ENCODE measurements at regions not wholly inside any gene's neighbourhood (a gene's known extent, or its start where the extent isn't known, plus 50 kb on each side); places are given as distances from the start of the nearest gene placed in this dataset.

DNA sequence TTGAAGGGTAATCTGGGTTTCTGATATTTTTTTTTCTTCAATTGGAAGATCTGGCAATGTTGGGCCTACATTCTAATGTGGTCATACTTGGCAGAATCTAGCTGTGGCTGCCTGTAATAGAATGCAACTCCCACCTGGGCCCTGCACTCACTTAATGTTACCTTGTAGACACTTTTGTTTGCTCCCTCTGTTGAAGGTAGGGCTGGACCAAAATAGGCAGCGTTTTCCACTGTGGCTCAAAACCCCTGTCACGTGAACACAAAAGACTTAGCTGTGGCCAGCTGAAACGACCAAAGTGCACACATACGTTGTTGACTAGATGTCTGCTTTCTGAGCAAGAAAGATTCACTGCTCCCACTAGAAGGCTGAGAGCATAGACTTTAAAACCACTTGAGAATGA is 117.6 kb upstream of the HMHB1 start:
- no peak for DNase-seq (ENCODE audit: low read depth in 4 of 4, low spot score in 1 of 4)

DNA sequence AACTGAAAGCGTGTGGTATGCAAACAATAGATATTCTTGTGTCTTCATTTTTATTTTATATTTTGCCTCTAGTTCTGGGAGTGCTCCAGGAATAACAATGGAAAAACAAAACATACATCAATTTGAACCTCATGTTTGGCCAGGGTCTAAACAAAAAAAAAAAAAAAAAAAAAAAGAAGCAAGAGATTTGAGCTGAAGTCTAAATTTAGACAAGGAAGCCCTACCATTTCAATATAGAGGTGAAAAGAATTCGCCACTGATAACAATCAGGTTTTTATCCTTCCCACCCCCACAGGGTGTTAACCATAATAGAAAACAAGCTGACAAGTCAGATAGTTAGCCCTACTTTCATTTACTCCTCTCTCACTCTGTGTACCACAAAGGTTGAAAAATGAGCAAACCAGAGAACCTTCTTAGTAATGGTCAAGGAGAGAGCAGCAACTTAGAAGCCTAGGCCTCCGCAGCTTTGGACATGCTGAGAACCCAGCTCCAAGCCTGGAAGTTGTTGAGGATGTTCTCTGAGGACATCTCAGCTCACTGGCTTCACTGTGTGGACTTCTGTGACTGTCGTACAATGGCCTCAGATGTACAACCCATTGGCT is 118.2 kb upstream of the HMHB1 start:
- DNase-seq (ENCODE audit: low read depth in 4 of 4, low spot score in 1 of 4) = no peak

DNA sequence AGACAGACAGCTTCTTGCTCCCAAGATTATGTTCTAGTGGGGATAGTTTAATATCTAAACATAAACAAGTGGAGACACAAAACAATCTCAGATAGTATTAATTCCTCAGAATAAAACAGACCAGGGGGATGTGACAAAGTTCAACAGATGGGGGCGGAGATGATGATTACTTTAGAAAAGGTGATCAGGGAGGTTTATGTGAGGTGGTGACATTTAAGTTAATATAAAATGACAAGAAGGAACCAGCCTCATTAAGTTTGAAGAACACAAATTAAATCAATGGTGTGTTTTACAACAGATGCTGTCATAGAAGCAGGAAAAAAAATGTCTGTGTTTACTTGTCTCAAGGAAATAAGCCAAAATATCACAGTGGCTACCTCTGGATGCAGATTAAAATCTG is 119.6 kb upstream of the HMHB1 start:
- DNase-seq (ENCODE audit: low read depth in 4 of 4, low spot score in 1 of 4) = no peak

DNA sequence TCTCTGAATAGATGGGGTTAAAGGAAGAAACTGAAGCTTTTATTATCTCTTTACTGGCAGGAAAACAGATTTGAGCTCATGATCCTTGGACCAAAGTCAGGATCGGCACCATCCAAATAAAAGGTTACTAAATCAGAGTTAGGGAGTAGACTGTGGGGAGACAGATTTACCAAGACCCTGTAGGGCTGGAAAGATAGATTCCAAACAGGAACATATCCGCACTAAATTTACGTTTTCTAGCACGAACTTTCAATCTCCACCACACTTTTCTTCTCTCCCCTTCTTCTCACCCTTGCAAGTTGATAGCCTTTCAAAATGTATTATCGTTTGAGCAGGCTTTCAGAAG is 120.0 kb upstream of the HMHB1 start:
- DNase-seq (ENCODE audit: low read depth in 4 of 4, low spot score in 1 of 4) = no peak

DNA sequence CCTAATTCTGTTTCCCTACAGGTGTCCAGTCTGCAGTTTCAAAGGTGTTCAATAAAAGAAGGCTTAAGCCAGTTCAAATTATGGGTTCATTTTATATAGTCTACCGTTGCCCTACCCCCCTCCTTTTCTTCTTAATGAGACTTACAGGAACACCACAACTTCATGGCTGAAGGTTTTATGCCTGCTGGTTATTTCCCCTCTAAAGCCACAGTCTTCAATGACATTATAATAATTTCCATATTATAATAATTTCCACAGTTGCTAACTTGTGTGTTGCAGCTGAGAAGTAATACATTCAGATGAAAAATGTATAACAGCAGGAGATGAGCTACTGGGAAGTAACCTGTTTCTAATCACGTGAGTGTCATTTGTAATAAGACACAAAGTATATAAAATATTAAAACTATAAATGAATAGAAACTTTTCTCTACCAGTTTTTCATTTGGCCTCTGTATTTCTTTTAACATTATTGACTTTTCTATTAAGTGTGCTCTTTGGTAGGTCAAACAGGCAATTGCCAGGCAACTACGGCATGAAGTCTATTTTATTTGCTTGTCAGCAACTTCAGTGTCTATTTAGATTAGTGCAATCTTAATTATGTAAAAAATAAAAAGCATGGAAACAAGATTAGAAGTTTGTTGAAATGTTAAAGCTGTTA is 120.5 kb upstream of the HMHB1 start:
- DNase-seq (ENCODE audit: low read depth in 4 of 4, low spot score in 1 of 4) = no peak

GRCh38 chr5:143687604-143688003 is 124.4 kb upstream of the HMHB1 start:
- no peak for DNase-seq (ENCODE audit: low read depth in 4 of 4, low spot score in 1 of 4)

- no peak for DNase-seq (ENCODE audit: low read depth in 4 of 4, low spot score in 1 of 4)
These were observed 126.6 kb upstream of the HMHB1 start for GRCh38 chr5:143685246-143685815.

GRCh38 chr5:143683459-143683858 is 128.5 kb upstream of the HMHB1 start:
- DNase-seq (ENCODE audit: low read depth in 4 of 4, low spot score in 1 of 4) = no peak

DNA sequence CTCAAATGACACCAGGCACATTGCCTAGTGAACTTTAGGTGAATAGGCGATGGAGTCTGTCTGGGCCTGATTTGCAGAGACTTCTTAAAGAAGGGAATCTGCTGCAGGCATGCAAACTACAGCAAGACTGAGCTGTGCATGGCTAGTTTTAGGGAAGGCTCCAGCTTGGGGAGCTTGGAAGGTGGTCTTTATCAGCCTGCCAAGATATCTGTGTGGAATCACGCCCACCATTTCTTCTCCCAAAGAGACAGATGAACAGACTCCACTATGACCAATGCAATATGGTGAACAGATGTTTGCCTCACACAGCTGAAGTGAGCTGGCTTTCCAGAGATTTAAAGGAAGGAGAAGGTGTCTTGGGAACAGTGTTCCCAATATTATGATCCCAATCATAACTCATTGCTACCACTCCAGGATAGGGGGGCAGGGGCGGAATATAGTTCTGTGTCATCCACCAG is 129.0 kb upstream of the HMHB1 start:
- no peak for DNase-seq (ENCODE audit: low read depth in 4 of 4, low spot score in 1 of 4)

- DNase-seq (ENCODE audit: low read depth in 4 of 4, low spot score in 1 of 4) = no peak
These were observed 129.6 kb upstream of the HMHB1 start for GRCh38 chr5:143682246-143682905.

DNA sequence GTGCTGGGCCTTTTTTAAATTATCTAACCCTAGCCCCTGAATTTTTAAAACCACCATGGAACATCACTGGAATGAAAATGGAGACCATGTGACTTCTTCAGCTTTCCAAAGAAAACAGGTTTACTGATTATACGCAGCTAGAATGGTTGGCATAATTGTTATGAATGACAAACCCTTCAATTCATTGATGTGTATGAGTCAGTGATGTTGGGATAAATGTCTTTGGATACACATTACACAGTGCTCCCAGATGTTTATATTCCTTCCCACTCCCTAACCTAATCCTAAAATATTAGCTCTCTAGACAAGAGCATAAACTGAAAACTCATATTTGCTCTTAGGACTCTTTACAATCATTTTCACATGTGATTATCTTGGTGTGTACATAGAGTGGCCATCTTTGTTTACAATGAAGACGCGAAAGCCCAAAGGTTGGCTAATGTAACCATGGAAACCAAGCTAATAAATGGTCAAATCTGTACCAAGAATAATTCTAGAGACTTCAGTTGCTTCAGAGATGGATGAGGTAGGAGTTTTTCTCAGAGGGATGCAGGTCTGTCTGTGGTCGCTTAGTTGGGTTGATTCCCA is 131.2 kb upstream of the HMHB1 start:
- DNase-seq (ENCODE audit: low read depth in 4 of 4, low spot score in 1 of 4) = no peak

GRCh38 chr5:143679777-143680176 is 132.2 kb upstream of the HMHB1 start:
- DNase-seq (ENCODE audit: low read depth in 4 of 4, low spot score in 1 of 4) = no peak

GRCh38 chr5:143678148-143678905 is 133.6 kb upstream of the HMHB1 start:
- DNase-seq (ENCODE audit: low read depth in 4 of 4, low spot score in 1 of 4) = no peak

DNA sequence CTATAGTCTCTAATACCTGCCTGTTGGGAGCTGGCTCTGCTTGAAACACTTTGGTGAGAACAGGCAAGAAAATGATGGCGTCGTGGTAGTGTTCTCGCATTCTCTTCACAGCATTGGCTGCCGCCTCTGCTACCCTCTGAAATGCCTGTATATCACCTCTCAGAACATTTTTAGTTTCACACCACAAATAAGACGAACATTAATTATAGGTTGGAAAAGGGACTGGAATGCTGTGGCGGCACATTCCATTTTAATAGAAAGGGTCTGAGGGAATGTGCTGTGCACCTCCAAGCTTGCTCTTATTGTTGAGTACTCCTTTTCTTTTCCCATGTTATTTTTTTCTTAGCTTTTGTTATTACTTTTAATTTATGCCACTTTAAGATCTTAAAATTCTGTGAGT is 134.6 kb upstream of the HMHB1 start:
- no peak for DNase-seq (ENCODE audit: low read depth in 4 of 4, low spot score in 1 of 4)

DNA sequence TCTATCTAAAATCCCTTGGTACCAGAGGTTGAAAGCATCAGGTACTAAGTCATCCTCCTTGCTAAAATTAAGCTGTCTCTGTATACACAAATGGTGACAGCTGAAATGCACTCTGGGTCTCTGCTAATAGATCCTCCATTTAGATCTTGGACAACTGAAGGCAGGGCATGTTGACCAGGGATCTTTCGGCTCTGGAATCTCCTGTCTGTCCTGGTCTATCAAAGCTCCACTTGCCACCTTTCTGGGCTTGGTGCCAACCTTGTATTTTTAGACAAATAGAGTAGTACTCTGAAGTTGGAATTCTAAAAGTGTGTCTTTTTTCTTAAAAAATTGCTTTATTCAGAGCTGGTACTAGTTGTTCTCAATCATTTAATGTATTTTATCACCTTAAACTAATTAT is 135.2 kb upstream of the HMHB1 start:
- DNase-seq (ENCODE audit: low read depth in 4 of 4, low spot score in 1 of 4) = no peak

DNA sequence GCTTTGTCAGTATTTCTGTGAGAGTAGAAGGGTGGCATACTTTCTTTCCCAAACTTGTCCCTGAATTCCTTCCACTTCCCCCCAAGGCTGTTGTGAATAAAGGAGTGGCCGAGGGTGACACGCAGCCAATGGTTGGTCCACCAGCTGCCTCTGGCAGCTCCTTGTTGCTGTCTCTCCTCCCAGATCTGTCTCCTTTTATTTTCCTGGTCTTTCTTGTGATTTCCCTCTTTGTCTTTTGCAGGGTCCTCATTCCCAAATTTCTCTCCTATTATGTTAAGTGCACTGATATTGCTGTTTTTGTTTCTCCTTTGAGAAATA is 137.5 kb upstream of the HMHB1 start:
- DNase-seq (ENCODE audit: low read depth in 4 of 4, low spot score in 1 of 4) = no peak

- no peak for DNase-seq (ENCODE audit: low read depth in 4 of 4, low spot score in 1 of 4)
These were observed 138.1 kb upstream of the HMHB1 start for GRCh38 chr5:143673676-143674468.

DNA sequence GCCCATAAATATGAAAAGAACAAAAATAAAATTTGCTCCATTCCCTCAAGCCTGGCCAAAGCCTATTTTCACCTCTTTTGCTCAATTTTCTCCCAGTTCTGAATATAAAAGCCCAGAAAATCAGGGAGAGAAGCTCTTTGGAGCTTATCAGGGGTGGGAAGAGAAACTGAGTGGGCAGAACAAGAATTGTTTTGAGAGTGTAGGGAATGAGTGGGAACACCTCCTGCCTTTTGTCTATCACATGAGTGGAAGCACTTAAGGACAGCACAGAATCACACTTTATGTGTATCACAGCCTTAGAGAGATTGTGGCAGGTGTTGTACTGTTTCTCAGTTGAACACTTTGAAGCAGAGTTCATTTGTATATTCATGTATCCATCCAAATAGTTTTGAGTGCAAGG is 139.2 kb upstream of the HMHB1 start:
- no peak for DNase-seq (ENCODE audit: low read depth in 4 of 4, low spot score in 1 of 4)

- DNase-seq (ENCODE audit: low read depth in 4 of 4, low spot score in 1 of 4) = no peak
These were observed 140.0 kb upstream of the HMHB1 start for GRCh38 chr5:143671674-143672569.

DNA sequence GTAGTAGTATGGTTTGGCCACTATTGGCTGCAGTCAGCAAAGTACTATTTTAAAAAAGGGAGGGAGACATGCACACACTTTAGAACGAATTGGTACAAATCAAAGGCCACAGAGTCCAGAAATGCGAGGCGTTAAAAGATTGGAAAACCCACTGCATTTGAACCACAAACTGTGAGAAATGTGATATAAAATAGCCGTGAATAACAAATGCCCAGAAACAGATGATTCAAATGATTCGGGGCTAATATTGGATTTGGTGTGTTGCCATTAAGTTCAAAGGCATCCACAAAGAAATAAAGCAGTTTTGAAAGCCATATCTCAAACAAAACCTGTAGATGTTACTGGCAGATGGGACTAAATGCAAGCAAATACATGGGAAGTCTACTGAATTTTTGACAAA is 140.9 kb upstream of the HMHB1 start:
- DNase-seq (ENCODE audit: low read depth in 4 of 4, low spot score in 1 of 4) = no peak
